Stomach (tissue), 8 donors: ENCODE measurements at regions not wholly inside any gene's neighbourhood (a gene's known extent, or its start where the extent isn't known, plus 50 kb on each side); places are given as distances from the start of the nearest gene placed in this dataset.

Experiments used
- DNase-seq, 2 donors: peaks; one replicate each; pipeline versions ENCODE4 v3.0.0 to v3.0.0-alpha.2; 2013 to 2019
- H3K27ac ChIP-seq, 5 donors: fragments of 200-600 bp in 4 of 5; sonication (generic) in 4 of 5; one replicate each; pipeline ENCODE4 v1.5.1; 2013 to 2019; ENCODE audit warnings: mild to moderate bottlenecking in 1 of 5, moderate library complexity in 1 of 5
- H3K27me3 ChIP-seq, 3 donors: fragments of 200-600 bp; sonication (generic); one replicate each; pipeline ENCODE4 v1.5.1; 2017 to 2019; ENCODE audit warnings: mixed run types in 1 of 3
- H3K36me3 ChIP-seq, 4 donors: fragments of 200-600 bp; sonication (generic); 1 replicate in 3 of 4; 2 replicates in 1 of 4; pipeline ENCODE4 v1.5.1; 2016 to 2019
- H3K4me1 ChIP-seq, 4 donors: fragments of 200-600 bp; sonication (generic); one replicate each; pipeline ENCODE4 v1.5.1; 2016 to 2019
- H3K4me3 ChIP-seq, 4 donors: fragments of 200-600 bp; sonication (generic) in 3 of 4; one replicate each; pipeline ENCODE4 v1.5.1; 2016 to 2019; ENCODE audit warnings: mild to moderate bottlenecking in 1 of 4
- H3K9me3 ChIP-seq, 4 donors: fragments of 200-600 bp; sonication (generic); one replicate each; pipeline ENCODE4 v1.5.1; 2016 to 2019
- EP300 ChIP-seq: sonication (generic); formaldehyde crosslinking; IDR thresholded peaks from one replicate; pipeline ENCODE4 v1.6.1; 2017; ENCODE audit warnings: antibody characterized with exemption
- POLR2A ChIP-seq, 4 donors: fragments of 450-650 bp; IDR thresholded peaks; one replicate each; pipeline ENCODE4 v1.6.1; 2016; ENCODE audit warnings: antibody characterized with exemption in 4 of 4, control low read depth in 2 of 4, mild to moderate bottlenecking in 1 of 4, moderate library complexity in 1 of 4
- POLR2AphosphoS5 ChIP-seq, 3 donors: sonication (generic); formaldehyde crosslinking; IDR thresholded peaks; one replicate each; pipeline ENCODE4 v1.6.1; 2016; ENCODE audit warnings: antibody characterized with exemption in 3 of 3
- WGBS, 5 donors: extraction: QIAGEN DNeasy Blood & Tissue Kit in 3 of 5; methylation state at CpG; one replicate each; pipeline versions ENCODE4 v1.1.5 to v1.1.7; 2013 to 2018; 5-methylcytosine and 5-hydroxymethylcytosine counted together
- intact Hi-C: fragments of 100-400 bp; cut with DNase I; formaldehyde crosslinking; loops from one replicate; pipeline ENCODE4 v1.15.1; 2023; ENCODE audit warnings: low total_unique reads
- TF ChIP-seq, protein P1 (sequence below), 7 experiments: fragments of 450-650 bp in 4 of 7; fragments of 200-600 bp in 3 of 7; sonication (generic) in 3 of 7; IDR thresholded peaks; one replicate each; pipeline ENCODE4 v1.5.1; 2016 to 2019; ENCODE audit warnings: antibody characterized with exemption in 7 of 7, control low read depth in 2 of 7, mild to moderate bottlenecking in 1 of 7
- donor health status: healthy with polysubstance abuse.
- donor health status: Bipolar disorder and iron deficiency.
- donor health status: healthy.

DNA sequence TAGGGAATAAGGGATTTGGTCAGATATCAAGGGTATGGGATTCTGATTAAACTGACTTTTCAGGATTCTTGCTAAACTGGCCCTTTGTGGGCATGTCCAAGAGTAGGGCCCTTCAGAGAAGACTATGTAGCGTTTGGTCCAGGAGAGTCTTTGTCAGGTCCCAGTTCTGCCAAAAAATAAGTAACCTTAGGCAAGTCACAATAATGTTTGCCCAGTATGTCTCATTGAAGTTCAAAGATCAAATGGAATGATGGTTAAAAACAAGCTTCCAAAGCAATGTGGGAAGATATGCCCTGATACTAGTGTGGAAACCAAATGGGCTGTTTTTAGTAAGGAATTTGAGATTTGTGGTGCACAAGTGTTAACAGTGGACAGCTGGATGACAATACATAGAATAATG, 454.4 kb downstream of the WDR72 start:
- TF ChIP-seq EP300 (no peak), POLR2A (IDR thresholded peaks at IDR 0.05) (no peak), POLR2AphosphoS5 (IDR thresholded peaks at IDR 0.05) (no peak)
- TF ChIP-seq, protein P1, sequence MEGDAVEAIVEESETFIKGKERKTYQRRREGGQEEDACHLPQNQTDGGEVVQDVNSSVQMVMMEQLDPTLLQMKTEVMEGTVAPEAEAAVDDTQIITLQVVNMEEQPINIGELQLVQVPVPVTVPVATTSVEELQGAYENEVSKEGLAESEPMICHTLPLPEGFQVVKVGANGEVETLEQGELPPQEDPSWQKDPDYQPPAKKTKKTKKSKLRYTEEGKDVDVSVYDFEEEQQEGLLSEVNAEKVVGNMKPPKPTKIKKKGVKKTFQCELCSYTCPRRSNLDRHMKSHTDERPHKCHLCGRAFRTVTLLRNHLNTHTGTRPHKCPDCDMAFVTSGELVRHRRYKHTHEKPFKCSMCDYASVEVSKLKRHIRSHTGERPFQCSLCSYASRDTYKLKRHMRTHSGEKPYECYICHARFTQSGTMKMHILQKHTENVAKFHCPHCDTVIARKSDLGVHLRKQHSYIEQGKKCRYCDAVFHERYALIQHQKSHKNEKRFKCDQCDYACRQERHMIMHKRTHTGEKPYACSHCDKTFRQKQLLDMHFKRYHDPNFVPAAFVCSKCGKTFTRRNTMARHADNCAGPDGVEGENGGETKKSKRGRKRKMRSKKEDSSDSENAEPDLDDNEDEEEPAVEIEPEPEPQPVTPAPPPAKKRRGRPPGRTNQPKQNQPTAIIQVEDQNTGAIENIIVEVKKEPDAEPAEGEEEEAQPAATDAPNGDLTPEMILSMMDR (IDR thresholded peaks at IDR 0.05) = no peak
- Histone ChIP-seq H3K27ac (no peak overlapping the region), H3K36me3 (no peaks in the 10 kb centered on the region), H3K4me3 (no peak overlapping the region), H3K27me3 (no peaks in the 10 kb centered on the region), H3K9me3 (no peaks in the 10 kb centered on the region), H3K4me1 (no peaks in the 10 kb centered on the region)
- intact Hi-C loops = no loop called here
- 44 to 97% (median 88%) methylated on average over 1 of the region's 1 CpG for WGBS, 5 donors
- no peak for DNase-seq

DNA sequence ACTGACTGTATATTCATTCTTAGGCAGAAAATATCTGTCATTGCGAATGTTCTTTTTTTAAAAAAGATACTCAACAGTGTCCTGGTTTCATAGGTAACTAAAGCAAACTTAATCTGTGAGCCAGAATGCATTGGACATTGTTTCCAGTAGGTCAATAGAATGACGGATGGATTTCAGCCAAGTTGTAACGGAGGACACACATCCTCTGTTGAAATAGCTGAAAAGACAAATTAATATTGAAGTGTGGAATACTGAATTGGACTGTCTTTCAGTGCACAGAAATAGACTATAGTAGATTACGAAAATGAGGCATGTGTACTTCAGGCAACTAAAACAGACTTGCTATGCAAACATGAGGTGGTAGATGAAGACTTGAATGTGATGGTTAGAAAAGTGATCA, 461.6 kb downstream of the WDR72 start:
- H3K36me3 ChIP-seq = no peaks in the 10 kb centered on the region
- no peak overlapping the region for H3K4me3 ChIP-seq
- no peaks in the 10 kb centered on the region for H3K27me3 ChIP-seq
- no peaks in the 10 kb centered on the region for H3K4me1 ChIP-seq
- 49 to 71% (median 54%) methylated on average over 4 of the region's 4 CpGs for WGBS, 5 donors
- H3K27ac ChIP-seq = no peak overlapping the region
- intact Hi-C loops = no loop called here
- no peaks in the 10 kb centered on the region for H3K9me3 ChIP-seq
- TF ChIP-seq POLR2AphosphoS5 (IDR thresholded peaks at IDR 0.05) (no peak), POLR2A (IDR thresholded peaks at IDR 0.05) (no peak), EP300 (no peak)
- TF ChIP-seq, protein P1 (IDR thresholded peaks at IDR 0.05) = no peak
- DNase-seq = no peak

DNA sequence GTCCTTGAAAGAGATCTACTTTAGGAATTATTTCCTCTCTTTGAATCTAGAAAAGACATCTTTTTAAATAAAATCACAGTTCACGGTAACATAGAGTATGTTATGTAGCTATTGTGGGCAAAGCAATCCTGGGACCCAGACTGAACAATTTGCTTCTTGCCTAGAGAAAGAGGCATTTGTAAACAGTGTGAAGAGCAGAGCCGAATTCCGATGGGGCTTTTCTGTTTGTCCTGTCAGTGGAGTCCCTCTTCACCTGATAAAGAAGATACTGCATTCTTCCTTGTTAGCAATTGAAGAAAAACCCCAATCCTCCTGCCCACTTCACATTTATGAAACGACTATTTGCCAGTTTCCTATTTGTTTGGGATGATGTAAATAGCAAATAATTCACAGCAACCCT, 462.9 kb downstream of the WDR72 start:
- no peak overlapping the region for H3K4me3 ChIP-seq
- no peaks in the 10 kb centered on the region for H3K36me3 ChIP-seq
- no peak for DNase-seq
- TF ChIP-seq EP300 (no peak), POLR2AphosphoS5 (IDR thresholded peaks at IDR 0.05) (no peak), POLR2A (IDR thresholded peaks at IDR 0.05) (no peak)
- TF ChIP-seq, protein P1 (IDR thresholded peaks at IDR 0.05) = no peak
- no peaks in the 10 kb centered on the region for H3K4me1 ChIP-seq
- no peaks in the 10 kb centered on the region for H3K9me3 ChIP-seq
- no peaks in the 10 kb centered on the region for H3K27me3 ChIP-seq
- WGBS, 5 donors = 26 to 42% (median 30%) methylated on average over 4 of the region's 4 CpGs
- no peak overlapping the region for H3K27ac ChIP-seq
- intact Hi-C loops = no loop called here

DNA sequence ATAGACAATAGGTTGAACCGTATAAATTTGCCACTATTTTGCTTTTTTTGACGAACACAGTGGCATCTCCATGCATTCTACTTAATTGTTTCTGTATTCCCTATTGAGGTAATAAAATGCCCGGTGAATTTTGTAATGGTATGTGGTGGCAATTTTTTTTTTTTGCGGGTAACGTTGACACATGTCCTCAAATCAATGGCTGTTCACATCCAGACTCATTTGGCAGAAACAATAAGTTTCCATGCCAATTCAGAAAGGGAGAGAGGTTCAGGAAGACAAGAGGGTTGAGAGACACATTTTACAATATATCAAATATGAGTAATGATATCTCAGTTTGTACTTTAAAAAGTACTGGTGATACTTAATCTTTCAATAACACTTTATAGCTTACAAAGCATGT, 463.9 kb downstream of the WDR72 start:
- Histone ChIP-seq H3K27ac (no peak overlapping the region), H3K4me1 (no peaks in the 10 kb centered on the region), H3K27me3 (no peaks in the 10 kb centered on the region), H3K4me3 (no peak overlapping the region), H3K36me3 (no peaks in the 10 kb centered on the region), H3K9me3 (no peaks in the 10 kb centered on the region)
- 75 to 84% (median 79%) methylated on average over 5 of the region's 5 CpGs for WGBS, 5 donors
- no peak for DNase-seq
- no peak for TF ChIP-seq POLR2AphosphoS5 (IDR thresholded peaks at IDR 0.05)
- intact Hi-C loops = no loop called here

DNA sequence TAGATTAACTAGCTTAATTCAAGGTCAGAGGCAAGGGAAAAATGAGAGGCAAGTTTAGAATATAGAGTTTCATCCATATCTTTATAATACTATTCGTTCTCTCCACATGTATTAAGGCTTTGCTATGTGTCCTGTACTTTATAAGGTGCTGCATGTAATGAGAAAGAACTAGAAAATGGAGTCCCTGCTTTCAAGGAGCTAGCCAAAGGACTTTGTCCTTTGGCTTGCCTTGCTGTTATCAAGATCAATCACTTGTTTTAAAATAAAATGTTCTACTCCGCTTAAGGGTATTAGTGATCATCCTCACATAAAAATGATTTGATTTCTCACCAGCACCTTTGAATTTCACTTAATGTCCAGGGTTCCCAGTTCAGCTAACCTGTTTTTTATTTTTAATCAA, 470.9 kb downstream of the WDR72 start:
- Histone ChIP-seq H3K4me3 (no peak overlapping the region), H3K27ac (no peak overlapping the region), H3K27me3 (no peaks in the 10 kb centered on the region), H3K36me3 (no peaks in the 10 kb centered on the region), H3K4me1 (no peaks in the 10 kb centered on the region), H3K9me3 (no peaks in the 10 kb centered on the region)
- intact Hi-C loops = no loop called here
- TF ChIP-seq EP300 = no peak
- TF ChIP-seq POLR2A (IDR thresholded peaks at IDR 0.05) = no peak
- TF ChIP-seq, protein P1 (IDR thresholded peaks at IDR 0.05) = no peak
- no peak for TF ChIP-seq POLR2AphosphoS5 (IDR thresholded peaks at IDR 0.05)
- DNase-seq = no peak
- 59 to 68% (median 65%) methylated on average over 2 of the region's 2 CpGs for WGBS, 5 donors
